SK-N-SH treated with all-trans-retinoic acid at 6 μM for 48 hours (cell line): ENCODE measurements at regions not wholly inside any gene's neighbourhood (a gene's known extent, or its start where the extent isn't known, plus 50 kb on each side); places are given as distances from the start of the nearest gene placed in this dataset.

ENCODE experiments used
- ATAC-seq: fragments of 200-7000 bp; cut with Tn5 transposase; 3 replicates; pipeline ENCODE4 v1.9.1; 2020; ENCODE audit warnings: mild to moderate bottlenecking, moderate library complexity
- ARNTL ChIP-seq: fragments of 450-650 bp; formaldehyde crosslinking; IDR thresholded peaks from 2 replicates; pipeline ENCODE4 v1.5.0; 2020; ENCODE audit warnings: low read depth, mild to moderate bottlenecking, moderate library complexity, borderline replicate concordance
- BACH2 ChIP-seq: fragments of 250-450 bp; sonication (Bioruptor Pico); IDR thresholded peaks from 2 replicates; pipeline ENCODE4 v1.9.0; 2021; ENCODE audit warnings: mild to moderate bottlenecking, borderline replicate concordance
- CREB5 ChIP-seq: fragments of 250-450 bp; sonication (Bioruptor Pico); IDR thresholded peaks from 2 replicates; pipeline ENCODE4 v1.5.1; 2020; ENCODE audit warnings: low read depth, mild to moderate bottlenecking, moderate library complexity
- CSDC2 ChIP-seq: fragments of 250-450 bp; sonication (Bioruptor Pico); IDR thresholded peaks from 2 replicates; pipeline ENCODE4 v1.5.0; 2020; ENCODE audit warnings: mild to moderate bottlenecking, moderate library complexity
- CSRNP3 ChIP-seq: fragments of 250-450 bp; sonication (Bioruptor Pico); IDR thresholded peaks from 2 replicates; pipeline ENCODE4 v1.5.1; 2021; ENCODE audit warnings: mild to moderate bottlenecking, moderate library complexity
- GLIS3 ChIP-seq: fragments of 250-450 bp; sonication (Bioruptor Pico); IDR thresholded peaks from 2 replicates; pipeline ENCODE4 v1.5.0; 2020; ENCODE audit warnings: mild to moderate bottlenecking, moderate library complexity
- ISL1 ChIP-seq: fragments of 250-450 bp; sonication (Bioruptor Pico); IDR thresholded peaks from 2 replicates; pipeline ENCODE4 v2.1.2; 2022; ENCODE audit warnings: mild to moderate bottlenecking, moderate library complexity
- OSR1 ChIP-seq: fragments of 250-450 bp; sonication (Bioruptor Pico); IDR thresholded peaks from 2 replicates; pipeline ENCODE4 v1.8.0; 2022; ENCODE audit warnings: moderate library complexity, mild to moderate bottlenecking, inconsistent platforms
- PATZ1 ChIP-seq: fragments of 250-450 bp; sonication (Bioruptor Pico); IDR thresholded peaks from 2 replicates; pipeline ENCODE4 v1.8.0; 2020; ENCODE audit warnings: mild to moderate bottlenecking, moderate library complexity, borderline replicate concordance
- POU6F1 ChIP-seq: fragments of 250-450 bp; sonication (Bioruptor Pico); IDR thresholded peaks from 2 replicates; pipeline ENCODE4 v1.8.0; 2021; ENCODE audit warnings: low read depth, mild to moderate bottlenecking, moderate library complexity, borderline replicate concordance
- PPARA ChIP-seq: fragments of 250-450 bp; sonication (Bioruptor Pico); IDR thresholded peaks from 2 replicates; pipeline ENCODE4 v1.5.0; 2020; ENCODE audit warnings: mild to moderate bottlenecking, borderline replicate concordance
- RARB ChIP-seq: fragments of 250-450 bp; sonication (Bioruptor Pico); IDR thresholded peaks from 2 replicates; pipeline ENCODE4 v1.8.0; 2021; ENCODE audit warnings: mild to moderate bottlenecking, moderate library complexity
- SNAI2 ChIP-seq: fragments of 250-450 bp; sonication (Bioruptor Pico); IDR thresholded peaks from 2 replicates; pipeline ENCODE4 v1.5.0; 2020; ENCODE audit warnings: mild to moderate bottlenecking, moderate library complexity
- TSHZ2 ChIP-seq: fragments of 250-450 bp; sonication (Bioruptor Pico); IDR thresholded peaks from 2 replicates; pipeline ENCODE4 v1.5.0; 2020; ENCODE audit warnings: mild to moderate bottlenecking, moderate library complexity
- ZC3H10 ChIP-seq: fragments of 250-450 bp; sonication (Bioruptor Pico); IDR thresholded peaks from 2 replicates; pipeline ENCODE4 v1.5.1; 2021; ENCODE audit warnings: mild to moderate bottlenecking, moderate library complexity
- ZFP3 ChIP-seq: fragments of 250-450 bp; sonication (Bioruptor Pico); IDR thresholded peaks from 2 replicates; pipeline ENCODE4 v1.5.0; 2020; ENCODE audit warnings: mild to moderate bottlenecking, moderate library complexity
- ZFP30 ChIP-seq: fragments of 450-650 bp; formaldehyde crosslinking; IDR thresholded peaks from 2 replicates; pipeline ENCODE4 v1.5.0; 2022; ENCODE audit warnings: mild to moderate bottlenecking, moderate library complexity
- ZNF565 ChIP-seq: fragments of 450-650 bp; formaldehyde crosslinking; conservative IDR thresholded peaks from 2 replicates; pipeline ENCODE4 v1.5.0; 2020; ENCODE audit warnings: low read depth, mild to moderate bottlenecking, moderate library complexity

GRCh38 chr5:82912462-82912861, 164.7 kb downstream of the TMEM167A start:
- no peak for ATAC-seq
- TF ChIP-seq BACH2 (CRISPR knock-in tag) (no peak), GLIS3 (CRISPR knock-in tag) (no peak), POU6F1 (CRISPR knock-in tag) (no peak)
- TF ChIP-seq, all 23 proteins: peak for 0

GRCh38 chr5:82911910-82912309, 165.3 kb downstream of the TMEM167A start:
- ATAC-seq, result no peak
- TF ChIP-seq ARNTL (CRISPR knock-in tag) (no peak), CREB5 (CRISPR knock-in tag) (no peak), PPARA (CRISPR knock-in tag) (no peak), PATZ1 (CRISPR knock-in tag) (no peak), TSHZ2 (CRISPR knock-in tag) (no peak)

GRCh38 chr5:82910905-82911304, 166.3 kb downstream of the TMEM167A start:
- no peak for ATAC-seq
- no peak for TF ChIP-seq PATZ1 (CRISPR knock-in tag)
- no peak for TF ChIP-seq ZFP3 (CRISPR knock-in tag)
- TF ChIP-seq SNAI2 (CRISPR knock-in tag), result no peak
- no peak for TF ChIP-seq ISL1 (CRISPR knock-in tag)
- no peak for TF ChIP-seq ZC3H10 (CRISPR knock-in tag)
- TF ChIP-seq CSDC2 (CRISPR knock-in tag), result no peak
- no peak for TF ChIP-seq ZNF565
- no peak for TF ChIP-seq RARB (CRISPR knock-in tag)
- no peak for TF ChIP-seq BACH2 (CRISPR knock-in tag)
- no peak for TF ChIP-seq ARNTL (CRISPR knock-in tag)
- no peak for TF ChIP-seq CREB5 (CRISPR knock-in tag)
- TF ChIP-seq, all 23 proteins: peak for 0

GRCh38 chr5:82910491-82910890, 166.7 kb downstream of the TMEM167A start:
- no peak for ATAC-seq
- TF ChIP-seq CSRNP3 (CRISPR knock-in tag) (no peak), ZNF565 (no peak), GLIS3 (CRISPR knock-in tag) (no peak), CREB5 (CRISPR knock-in tag) (no peak), POU6F1 (CRISPR knock-in tag) (no peak), OSR1 (CRISPR knock-in tag) (no peak), SNAI2 (CRISPR knock-in tag) (no peak), ZFP30 (CRISPR knock-in tag) (no peak)
